GM12878 (cell line): ENCODE measurements at regions not wholly inside any gene's neighbourhood (a gene's known extent, or its start where the extent isn't known, plus 50 kb on each side); places are given as distances from the start of the nearest gene placed in this dataset.

Experiments
- CEBPB ChIP-seq, 2 experiments: fragments of 150-350 bp in 1 of 2; IDR thresholded peaks; 2 replicates each; pipeline ENCODE4 v1.6.1; 2012 to 2014; ENCODE audit warnings: low read depth in 2 of 2, low read length in 2 of 2, borderline replicate concordance in 1 of 2, inconsistent platforms in 1 of 2
- CTCF ChIP-seq, 3 experiments: IDR thresholded peaks in 2 of 3; conservative IDR thresholded peaks in 1 of 3; 2 replicates each; pipeline ENCODE4 v1.5.1; 2011; ENCODE audit warnings: low read depth in 3 of 3, low read length in 3 of 3, mild to moderate bottlenecking in 3 of 3, control low read depth in 2 of 3, moderate library complexity in 2 of 3, inconsistent platforms in 1 of 3, mixed read lengths in 1 of 3; ENCODE audit not compliant: control insufficient read depth in 2 of 3, insufficient read depth in 1 of 3; ENCODE audit errors: extremely low read depth in 1 of 3
- FOXM1 ChIP-seq: IDR thresholded peaks from 2 replicates; pipeline ENCODE4 v1.6.1; 2012; ENCODE audit warnings: low read depth, mild to moderate bottlenecking, inconsistent platforms, low read length, moderate library complexity
- POLR2AphosphoS2 ChIP-seq: IDR thresholded peaks from 2 replicates; pipeline ENCODE4 v1.6.1; 2011; ENCODE audit warnings: low read depth, mild to moderate bottlenecking, low read length, improper control_type of control experiment, moderate library complexity
- SPI1 ChIP-seq: IDR thresholded peaks from 2 replicates; pipeline ENCODE4 v1.6.1; 2011; ENCODE audit warnings: low read depth, mild to moderate bottlenecking, low read length, moderate library complexity, borderline replicate concordance; ENCODE audit not compliant: insufficient read depth
- ZNF274 ChIP-seq: IDR thresholded peaks from one replicate; pipeline ENCODE4 v1.8.0; 2011; ENCODE audit not compliant: insufficient read length, insufficient read depth

- no peak for TF ChIP-seq CEBPB (IDR thresholded peaks at IDR 0.05; ENCODE audit: borderline replicate concordance in 1 of 2, low read depth in 2 of 2, low read length in 2 of 2)
- no peak for TF ChIP-seq ZNF274
- TF ChIP-seq SPI1, result no peak
- no peak for TF ChIP-seq FOXM1
- TF ChIP-seq POLR2AphosphoS2, result no peak
- TF ChIP-seq CTCF (IDR thresholded peaks at IDR 0.05 in 2 of 3, conservative IDR thresholded peaks at IDR 0.05 in 1 of 3; ENCODE audit: control insufficient read depth in 2 of 3, extremely low read depth in 1 of 3, insufficient read depth in 1 of 3, low read depth in 3 of 3, low read length in 3 of 3), result no peak
Measured at GRCh38 chr18:70732916-70733315, 444.1 kb downstream of the SOCS6 start.
